Caco-2 (cell line): ENCODE measurements at regions not wholly inside any gene's neighbourhood (a gene's known extent, or its start where the extent isn't known, plus 50 kb on each side); places are given as distances from the start of the nearest gene placed in this dataset.

Experiments
- BruUV-seq: library from RNA; stranded (reverse); fragments of 400-500 nt; replicated peaks from 2 replicates; lab custom pipeline; 2021; lab: Mats Ljungman, UMichigan
- CTCF ChIA-PET: fragments of 300-600 bp; sonication (Branson Sonifier 250); formaldehyde crosslinking; loops from one replicate; lab custom pipeline; 2022; ENCODE audit warnings: antibody characterized with exemption; lab: Charles Lee
- POLR2A ChIA-PET: fragments of 300-600 bp; sonication (Branson Sonifier 250); formaldehyde crosslinking; loops from one replicate; lab custom pipeline; 2022; ENCODE audit warnings: antibody characterized with exemption; lab: Charles Lee
- DNase-seq, 2 experiments: peaks; one replicate each; pipeline versions ENCODE4 v3.0.0 to v3.0.0-alpha.2; 2020 to 2022
- H3K27me3 ChIP-seq: replicated peaks from 2 replicates; pipeline ENCODE4 v1.6.0; 2011; ENCODE audit warnings: low read length; ENCODE audit not compliant: control insufficient read depth, insufficient read depth
- H3K36me3 ChIP-seq: 2 replicates; pipeline ENCODE4 v1.5.1; 2011; ENCODE audit warnings: low read length; ENCODE audit not compliant: control insufficient read depth, insufficient read depth
- H3K4me1 ChIP-seq: fragments of 250-450 bp; sonication (Bioruptor Pico); 2 replicates; pipeline ENCODE4 v1.5.1; 2020; ENCODE audit warnings: mild to moderate bottlenecking
- H3K4me3 ChIP-seq: 2 replicates; pipeline ENCODE4 v1.5.1; 2011; ENCODE audit warnings: low read depth, mild to moderate bottlenecking, control low read depth, low read length
- H3K9me3 ChIP-seq: fragments of 250-450 bp; sonication (Bioruptor Pico); 2 replicates; pipeline ENCODE4 v1.5.1; 2020; ENCODE audit warnings: mild to moderate bottlenecking, moderate library complexity
- H3K27ac Mint-ChIP-seq: one replicate; pipeline ENCODE4 v1.8.0; 2022; ENCODE audit warnings: mixed read lengths; ENCODE audit not compliant: unreplicated experiment
- H3K27me3 Mint-ChIP-seq: one replicate; pipeline ENCODE4 v1.8.0; 2022; ENCODE audit warnings: mixed read lengths; ENCODE audit not compliant: insufficient read depth, unreplicated experiment
- H3K36me3 Mint-ChIP-seq: one replicate; pipeline ENCODE4 v1.8.0; 2022; ENCODE audit warnings: mild to moderate bottlenecking, mixed read lengths; ENCODE audit not compliant: insufficient read depth, unreplicated experiment
- H3K4me1 Mint-ChIP-seq: one replicate; pipeline ENCODE4 v1.8.0; 2022; ENCODE audit warnings: low read depth, mixed read lengths; ENCODE audit not compliant: unreplicated experiment
- H3K4me3 Mint-ChIP-seq: one replicate; pipeline ENCODE4 v1.8.0; 2022; ENCODE audit warnings: mild to moderate bottlenecking, moderate library complexity, mixed read lengths; ENCODE audit not compliant: unreplicated experiment
- H3K9me3 Mint-ChIP-seq: one replicate; pipeline ENCODE4 v1.8.0; 2022; ENCODE audit warnings: mixed read lengths; ENCODE audit not compliant: unreplicated experiment
- intact Hi-C: fragments of 100-400 bp; cut with micrococcal nuclease; formaldehyde crosslinking; loops from one replicate; pipeline ENCODE4 v1.10.0; 2022; ENCODE audit not compliant: unreplicated experiment
- TF ChIP-seq, protein P1 (sequence below), 2 experiments: fragments of 200-600 bp in 1 of 2; IDR thresholded peaks; 1 replicate in 1 of 2; 2 replicates in 1 of 2; pipeline versions ENCODE4 v1.5.1 to v1.8.0; 2011 to 2022; ENCODE audit warnings: antibody characterized with exemption in 1 of 2, control low read depth in 1 of 2, inconsistent platforms in 1 of 2, low read depth in 1 of 2, low read length in 1 of 2, mild to moderate bottlenecking in 1 of 2, moderate library complexity in 1 of 2; ENCODE audit not compliant: insufficient read depth in 1 of 2, severe bottlenecking in 1 of 2, unreplicated experiment in 1 of 2

DNA sequence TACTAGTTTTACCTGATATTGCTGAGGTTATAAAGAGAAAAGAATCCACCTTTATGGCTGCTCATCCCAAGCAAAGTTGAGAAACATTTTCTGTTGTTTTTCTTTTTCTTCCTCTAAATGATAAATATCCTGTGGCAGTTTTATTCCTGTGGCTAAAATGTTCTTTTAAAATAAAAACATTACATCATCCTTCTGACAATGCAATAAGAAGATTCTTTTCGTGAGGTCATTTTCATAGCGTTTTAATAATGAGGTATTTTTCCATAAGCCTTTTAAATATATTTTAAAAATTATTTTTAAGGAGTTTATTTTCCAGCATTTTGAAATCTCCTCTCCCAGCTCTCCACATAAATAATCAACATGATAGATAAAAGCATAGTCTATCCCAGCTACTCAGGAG, 52.8 kb upstream of the EPB41L3 start:
- POLR2A ChIA-PET: no interaction called here
- no peaks in the 10 kb centered on the region for H3K9me3 Mint-ChIP-seq
- no TSS peak for BruUV-seq
- Histone ChIP-seq H3K4me3 (no peak overlapping the region), H3K36me3 (no peaks in the 10 kb centered on the region), H3K27me3 (no peaks in the 10 kb centered on the region), H3K9me3 (no peaks in the 10 kb centered on the region), H3K4me1 (peaks cover 10% of the 10 kb centered on the region; the same call in 1 of the 2 replicates)
- no peaks in the 10 kb centered on the region for H3K36me3 Mint-ChIP-seq
- H3K27me3 Mint-ChIP-seq: peaks cover 4% of the 10 kb centered on the region
- intact Hi-C loops: no loop called here
- CTCF ChIA-PET: no interaction called here
- DNase-seq: no peak
- no peak overlapping the region for H3K4me3 Mint-ChIP-seq
- H3K27ac Mint-ChIP-seq: no peak overlapping the region
- H3K4me1 Mint-ChIP-seq: no peaks in the 10 kb centered on the region
- TF ChIP-seq, protein P1, sequence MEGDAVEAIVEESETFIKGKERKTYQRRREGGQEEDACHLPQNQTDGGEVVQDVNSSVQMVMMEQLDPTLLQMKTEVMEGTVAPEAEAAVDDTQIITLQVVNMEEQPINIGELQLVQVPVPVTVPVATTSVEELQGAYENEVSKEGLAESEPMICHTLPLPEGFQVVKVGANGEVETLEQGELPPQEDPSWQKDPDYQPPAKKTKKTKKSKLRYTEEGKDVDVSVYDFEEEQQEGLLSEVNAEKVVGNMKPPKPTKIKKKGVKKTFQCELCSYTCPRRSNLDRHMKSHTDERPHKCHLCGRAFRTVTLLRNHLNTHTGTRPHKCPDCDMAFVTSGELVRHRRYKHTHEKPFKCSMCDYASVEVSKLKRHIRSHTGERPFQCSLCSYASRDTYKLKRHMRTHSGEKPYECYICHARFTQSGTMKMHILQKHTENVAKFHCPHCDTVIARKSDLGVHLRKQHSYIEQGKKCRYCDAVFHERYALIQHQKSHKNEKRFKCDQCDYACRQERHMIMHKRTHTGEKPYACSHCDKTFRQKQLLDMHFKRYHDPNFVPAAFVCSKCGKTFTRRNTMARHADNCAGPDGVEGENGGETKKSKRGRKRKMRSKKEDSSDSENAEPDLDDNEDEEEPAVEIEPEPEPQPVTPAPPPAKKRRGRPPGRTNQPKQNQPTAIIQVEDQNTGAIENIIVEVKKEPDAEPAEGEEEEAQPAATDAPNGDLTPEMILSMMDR (IDR thresholded peaks at IDR 0.05; ENCODE audit: insufficient read depth in 1 of 2, low read depth in 1 of 2, low read length in 1 of 2, severe bottlenecking in 1 of 2, unreplicated experiment in 1 of 2): no peak
